GM21825 (cell line): ENCODE measurements at regions not wholly inside any gene's neighbourhood (a gene's known extent, or its start where the extent isn't known, plus 50 kb on each side); places are given as distances from the start of the nearest gene placed in this dataset.

ENCODE experiments used
- ATAC-seq: cut with Tn5 transposase; IDR thresholded peaks from one replicate; pipeline ENCODE4 v1.9.1; 2021; ENCODE audit warnings: mild to moderate bottlenecking, moderate library complexity; ENCODE audit not compliant: unreplicated experiment

GRCh38 chr5:174282391-174282790 lies 236.9 kb downstream of the NSG2 start:
- no peak for ATAC-seq

DNA sequence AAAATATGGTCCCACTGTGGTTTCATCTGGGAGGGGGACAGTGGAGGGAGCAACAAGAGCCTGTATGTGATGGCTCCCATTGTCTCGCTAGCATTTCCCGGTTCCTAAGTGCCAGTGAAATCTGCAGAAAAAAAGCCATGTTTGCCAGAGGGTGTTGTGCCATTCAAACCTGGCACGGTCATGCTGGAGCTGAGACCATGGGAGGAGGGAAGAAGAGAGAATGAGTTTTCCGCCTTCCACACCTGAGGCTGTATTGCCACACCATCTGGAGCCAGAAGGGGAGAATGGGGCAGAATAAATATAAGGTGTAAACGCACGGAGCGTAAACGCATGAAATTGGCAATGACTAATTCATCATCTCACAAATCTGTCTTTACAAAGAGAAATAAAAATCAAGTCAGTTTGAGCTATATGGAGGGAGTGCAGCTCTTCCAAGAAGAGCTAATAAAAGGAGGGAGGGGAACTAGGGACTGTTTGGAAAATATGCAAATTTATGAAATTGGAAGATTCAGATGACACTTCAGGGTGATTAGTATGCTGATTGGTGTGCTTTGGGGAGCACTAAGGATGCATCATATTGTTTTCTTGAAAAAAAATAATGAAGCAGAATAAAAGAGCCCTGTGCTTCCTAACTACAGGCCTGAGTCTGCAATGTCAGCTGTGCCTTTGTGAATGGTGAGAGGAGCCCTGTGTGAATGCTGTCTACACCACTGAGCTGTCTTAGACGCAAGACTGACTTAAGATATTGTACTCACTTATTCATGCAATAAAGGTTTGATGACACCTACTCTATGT lies 237.9 kb downstream of the NSG2 start:
- ATAC-seq = no peak

- ATAC-seq = no peak
These were observed 239.4 kb downstream of the NSG2 start for GRCh38 chr5:174284873-174285272.

- ATAC-seq = no peak
These were observed 242.3 kb downstream of the NSG2 start for GRCh38 chr5:174287761-174288160.

- ATAC-seq = no peak
These were observed 242.9 kb downstream of the NSG2 start for GRCh38 chr5:174288439-174288838.

DNA sequence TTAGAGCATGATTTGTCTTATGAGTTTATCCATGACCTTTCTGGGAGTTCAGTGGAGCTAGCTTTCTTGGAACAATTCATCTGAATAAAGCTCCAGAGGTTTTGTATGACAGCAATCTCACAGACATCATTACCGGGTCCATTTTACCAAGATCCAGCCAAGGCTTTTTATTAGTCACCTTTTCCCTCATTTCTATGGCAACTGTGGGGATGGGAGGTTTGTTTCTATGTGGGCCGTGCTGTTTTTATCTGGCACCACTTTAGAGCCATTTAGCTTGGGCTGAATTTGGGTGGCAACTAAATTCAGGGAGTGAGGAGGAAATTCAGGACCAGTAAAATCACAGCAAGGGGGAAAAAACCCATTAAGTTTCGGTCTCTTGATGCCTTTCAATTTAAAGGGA lies 245.7 kb downstream of the NSG2 start:
- ATAC-seq = no peak

DNA sequence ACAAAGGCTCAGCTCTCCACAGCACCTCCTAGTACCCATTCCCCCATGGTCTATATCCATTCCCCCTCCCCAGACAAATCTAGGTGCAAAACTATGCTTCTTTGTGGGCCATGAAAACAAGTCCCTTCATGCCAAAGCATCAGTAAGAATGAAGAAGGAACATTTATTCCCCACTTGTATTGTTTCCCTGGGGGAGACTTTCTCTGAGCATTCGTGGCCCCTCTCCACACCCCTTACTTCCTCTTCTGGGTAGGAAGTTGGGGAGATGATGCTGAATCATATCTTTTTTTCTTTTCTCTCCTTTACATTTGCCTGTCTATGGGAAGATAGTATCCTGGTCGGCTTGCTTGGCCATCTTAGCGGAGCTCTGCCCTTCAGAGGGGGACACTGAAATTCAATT lies 246.8 kb downstream of the NSG2 start:
- ATAC-seq = no peak

DNA sequence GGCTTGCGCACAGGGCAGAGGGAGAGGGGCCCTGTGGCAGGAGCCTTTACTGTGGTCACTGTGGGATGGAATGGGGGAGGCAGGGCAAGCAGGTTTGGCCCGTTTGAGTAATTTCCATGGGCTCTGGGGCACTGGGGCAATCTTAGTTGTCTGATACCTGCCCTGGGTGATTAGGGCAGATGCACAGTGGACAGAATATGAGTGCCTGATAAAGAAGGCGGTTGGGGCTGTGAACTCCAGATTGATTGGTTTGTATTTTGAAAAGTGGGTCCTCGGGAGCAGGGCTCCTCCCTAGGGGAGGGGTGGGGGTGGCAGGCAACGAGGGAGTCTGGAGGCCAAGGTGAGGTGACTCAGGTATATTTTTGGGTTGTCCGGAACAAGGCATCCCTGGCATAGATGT lies 247.5 kb downstream of the NSG2 start:
- no peak for ATAC-seq

GRCh38 chr5:174293481-174293880 lies 248.0 kb downstream of the NSG2 start:
- no peak for ATAC-seq

DNA sequence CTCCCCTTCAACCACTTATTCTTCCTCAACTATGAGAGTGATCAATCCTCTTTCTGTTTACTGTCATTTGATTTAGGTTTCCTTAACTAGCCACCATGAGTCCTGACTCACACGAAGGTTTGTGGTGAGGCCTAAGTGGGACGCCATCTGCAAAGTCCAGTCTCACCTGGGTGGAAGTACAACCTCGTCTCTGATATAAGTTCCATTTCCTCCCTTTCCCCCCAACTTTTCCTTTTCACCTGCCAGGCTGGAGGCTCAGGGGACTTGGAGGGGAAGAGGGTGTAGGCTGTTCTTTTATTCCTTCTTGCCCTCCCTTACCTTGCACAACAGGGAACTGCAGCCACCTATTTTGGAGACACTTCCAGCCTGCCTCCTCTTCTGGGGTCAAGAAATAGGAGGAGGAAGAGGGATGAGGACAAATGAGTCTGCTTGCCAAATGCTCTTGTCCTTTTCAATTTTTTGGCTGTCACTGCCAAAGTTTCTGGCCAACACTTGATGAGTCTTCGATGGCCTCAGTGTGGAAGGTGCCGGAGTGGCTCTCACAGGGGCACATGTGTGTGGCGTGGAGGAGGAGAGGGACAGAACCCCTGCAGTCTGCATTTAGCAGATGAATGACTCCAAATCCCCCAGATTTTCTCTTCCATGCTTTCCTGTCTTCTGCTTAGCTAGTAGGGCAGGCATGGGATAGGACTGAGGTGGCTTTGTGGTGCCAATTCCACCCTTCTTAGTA lies 249.6 kb downstream of the NSG2 start:
- no peak for ATAC-seq

- no peak for ATAC-seq
These were observed 250.4 kb downstream of the NSG2 start for GRCh38 chr5:174295702-174296436.

GRCh38 chr5:174300118-174300940 lies 254.8 kb downstream of the NSG2 start:
- no peak for ATAC-seq

- no peak for ATAC-seq
These were observed 255.6 kb downstream of the NSG2 start for GRCh38 chr5:174300941-174301761.

GRCh38 chr5:174301848-174302625 lies 256.5 kb downstream of the NSG2 start:
- ATAC-seq = no peak

DNA sequence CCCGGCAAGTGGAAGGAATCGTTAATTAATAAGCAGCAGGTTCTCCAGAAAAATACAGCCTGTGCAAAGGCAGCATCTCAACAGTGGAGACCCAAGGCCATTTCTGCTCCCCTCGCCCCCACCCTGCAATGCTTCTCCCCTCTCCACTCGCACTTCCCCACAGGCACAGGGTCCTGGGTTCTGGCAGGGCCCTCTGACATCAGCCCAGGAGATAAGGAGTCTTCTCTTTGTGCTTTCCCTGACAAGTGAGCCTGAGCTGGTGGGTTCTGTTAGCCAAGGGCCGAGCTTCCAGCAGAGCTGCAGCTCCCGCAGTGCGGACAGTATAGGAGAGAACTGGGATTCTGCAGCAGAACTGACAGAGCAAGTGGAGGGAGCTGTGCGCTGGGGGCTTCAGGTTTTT lies 257.5 kb downstream of the NSG2 start:
- no peak for ATAC-seq

GRCh38 chr5:174303437-174304045 lies 258.0 kb downstream of the NSG2 start:
- no peak for ATAC-seq

DNA sequence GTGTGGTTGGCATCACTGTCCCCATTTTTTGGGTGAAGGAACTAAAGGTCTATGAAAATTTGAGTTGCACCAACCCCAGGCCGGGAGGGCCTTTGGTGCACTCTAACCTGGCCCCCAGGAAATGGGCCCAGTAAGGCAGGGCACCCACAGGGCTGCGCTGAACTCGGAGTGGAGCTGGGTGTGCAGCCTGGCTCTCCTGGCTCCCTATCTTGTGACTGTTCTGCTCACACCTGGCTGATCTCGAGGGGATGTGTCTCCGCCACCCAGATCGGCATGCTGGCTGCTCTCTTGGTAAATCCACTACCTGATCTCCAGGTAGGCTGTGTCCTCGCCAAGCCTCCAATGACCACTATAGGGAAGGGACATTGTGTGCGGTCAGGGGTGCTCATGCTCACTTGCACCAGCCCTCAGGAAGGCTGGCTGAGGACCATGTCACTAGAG lies 259.8 kb downstream of the NSG2 start:
- no peak for ATAC-seq

DNA sequence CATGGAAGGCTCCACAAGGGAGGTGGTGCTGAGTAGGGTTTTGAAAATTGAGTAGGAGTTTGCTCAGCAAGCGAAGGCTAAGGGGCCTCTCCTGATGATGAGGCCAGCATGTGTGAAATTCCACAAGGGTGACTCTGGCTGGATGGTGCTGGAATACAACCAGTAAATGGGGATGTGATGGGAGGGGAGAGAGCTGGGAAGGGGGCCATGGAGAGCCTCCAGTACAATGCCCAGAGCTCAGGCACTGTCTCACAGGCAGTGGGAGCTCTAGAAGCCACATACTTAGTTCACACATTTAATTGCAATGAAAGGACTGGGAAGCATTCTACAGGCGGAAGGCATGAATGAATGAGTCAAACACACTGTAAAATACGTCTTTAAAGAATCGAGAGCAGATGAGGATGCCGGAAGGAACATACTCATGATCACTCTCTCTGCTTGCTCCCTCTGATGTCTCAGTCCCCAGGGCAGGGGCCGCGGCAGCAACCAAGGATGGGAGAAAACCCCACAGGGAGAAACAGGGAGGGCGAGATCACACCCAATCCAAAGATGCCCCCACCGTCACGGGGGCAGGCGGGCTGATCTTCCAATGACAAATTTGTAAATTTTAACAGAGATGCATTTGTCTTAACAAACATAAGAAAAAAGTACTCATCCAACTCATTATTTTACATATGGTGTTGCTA lies 261.0 kb downstream of the NSG2 start:
- no peak for ATAC-seq
